GM12878 (cell line): ENCODE measurements at regions not wholly inside any gene's neighbourhood (a gene's known extent, or its start where the extent isn't known, plus 50 kb on each side); places are given as distances from the start of the nearest gene placed in this dataset.

Source experiments
- ATAC-seq: fragments of 200-7000 bp; cut with Tn5 transposase; 3 replicates; pipeline ENCODE4 v1.9.1; 2020; ENCODE audit warnings: mild to moderate bottlenecking, moderate library complexity
- BruUV-seq: library from RNA; stranded (reverse); fragments of 400-500 nt; replicated peaks from 2 replicates; lab custom pipeline; 2021; lab: Mats Ljungman, UMichigan
- CTCF ChIA-PET: fragments of 300-600 bp; sonication (Branson Sonifier 250); formaldehyde crosslinking; extraction: SDS; loops from one replicate; lab custom pipeline; 2021; ENCODE audit warnings: inconsistent platforms; lab: Yijun Ruan, JAX
- POLR2A ChIA-PET: fragments of 350-600 bp; formaldehyde crosslinking; extraction: SDS; loops from one replicate; lab custom pipeline; 2021; ENCODE audit warnings: inconsistent platforms; lab: Charles Lee
- RAD21 ChIA-PET: fragments of 300-600 bp; sonication (Branson Sonifier 250); formaldehyde crosslinking; loops from one replicate; lab custom pipeline; 2023; ENCODE audit warnings: antibody characterized with exemption; ENCODE audit not compliant: unreplicated experiment; lab: Charles Lee
- SMC1A ChIA-PET: fragments of 300-600 bp; sonication (Branson Sonifier 250); formaldehyde crosslinking; loops from one replicate; lab custom pipeline; 2023; ENCODE audit not compliant: unreplicated experiment, uncharacterized antibody; lab: Charles Lee
- DNase-seq: peaks from one replicate; pipeline ENCODE4 v3.0.0-alpha.2; 2011; ENCODE audit warnings: low read depth, low spot score
- FAIRE-seq: peaks from 3 replicates; lab custom pipeline; 2011; peaks lifted over from hg19 to GRCh38; lab: Jason Lieb, UNC
- H2AFZ ChIP-seq: 2 replicates; pipeline ENCODE4 v1.6.0; 2011; ENCODE audit warnings: low read depth, low read length, control low read depth; ENCODE audit not compliant: control insufficient read depth
- H3K27ac ChIP-seq: 2 replicates; pipeline ENCODE4 v1.5.1; 2011; ENCODE audit warnings: control low read depth; ENCODE audit not compliant: control insufficient read depth, insufficient read depth
- H3K27me3 ChIP-seq, 2 experiments: replicated peaks in 1 of 2; 2 replicates each; pipeline versions ENCODE4 v1.6.0 to v1.6.1; 2011; ENCODE audit warnings: low read length in 1 of 2; ENCODE audit not compliant: control insufficient read depth in 2 of 2, insufficient read depth in 2 of 2
- H3K36me3 ChIP-seq, 2 experiments: 2 replicates each; pipeline ENCODE4 v1.5.1; 2011; ENCODE audit warnings: low read length in 1 of 2; ENCODE audit not compliant: control insufficient read depth in 2 of 2, insufficient read depth in 2 of 2
- H3K4me1 ChIP-seq: 2 replicates; pipeline ENCODE4 v1.6.1; 2011; ENCODE audit warnings: mild to moderate bottlenecking, low read length, moderate library complexity, mixed read lengths; ENCODE audit not compliant: control insufficient read depth, insufficient read depth
- H3K4me2 ChIP-seq: 2 replicates; pipeline ENCODE4 v1.6.0; 2011; ENCODE audit warnings: control low read depth; ENCODE audit not compliant: control insufficient read depth, insufficient read depth
- H3K4me3 ChIP-seq: fragments of 200-600 bp; sonication (generic); 2 replicates; pipeline ENCODE4 v1.5.1; 2016
- H3K79me2 ChIP-seq: 2 replicates; pipeline ENCODE4 v1.6.0; 2011; ENCODE audit warnings: low read length; ENCODE audit not compliant: control insufficient read depth, insufficient read depth
- H3K9ac ChIP-seq: 2 replicates; pipeline ENCODE4 v1.8.0; 2011; ENCODE audit warnings: low read length, control low read depth, mixed read lengths; ENCODE audit not compliant: control insufficient read depth, insufficient read depth
- H3K9me3 ChIP-seq: replicated peaks from 3 replicates; pipeline ENCODE4 v1.5.1; 2011; ENCODE audit warnings: mild to moderate bottlenecking, low read length; ENCODE audit not compliant: control insufficient read depth, insufficient read depth
- H4K20me1 ChIP-seq: 2 replicates; pipeline ENCODE4 v1.6.0; 2011; ENCODE audit not compliant: control insufficient read depth, insufficient read depth
- BCL11A ChIP-seq: IDR thresholded peaks from 2 replicates; pipeline ENCODE4 v1.6.1; 2011; ENCODE audit warnings: low read depth, low read length
- CEBPB ChIP-seq, 2 experiments: fragments of 150-350 bp in 1 of 2; IDR thresholded peaks; 2 replicates each; pipeline ENCODE4 v1.6.1; 2012 to 2014; ENCODE audit warnings: low read depth in 2 of 2, low read length in 2 of 2, borderline replicate concordance in 1 of 2, inconsistent platforms in 1 of 2
- CHD4 ChIP-seq: fragments of 200-600 bp; sonication (generic); IDR thresholded peaks from 2 replicates; pipeline ENCODE4 v1.6.1; 2016; ENCODE audit warnings: mild to moderate bottlenecking
- CREM ChIP-seq: IDR thresholded peaks from 2 replicates; pipeline ENCODE4 v1.6.1; 2014; ENCODE audit warnings: antibody characterized with exemption, low read depth
- EED ChIP-seq: sonication (generic); IDR thresholded peaks from 2 replicates; pipeline ENCODE4 v1.6.1; 2016; ENCODE audit warnings: antibody characterized with exemption, low read depth
- EP300 ChIP-seq, 2 experiments: fragments of 150-350 bp in 1 of 2; IDR thresholded peaks; 2 replicates each; pipeline ENCODE4 v1.6.1; 2011 to 2012; ENCODE audit warnings: low read depth in 2 of 2, low read length in 2 of 2, borderline replicate concordance in 1 of 2, improper control_type of control experiment in 1 of 2, inconsistent platforms in 1 of 2; ENCODE audit not compliant: control insufficient read depth in 1 of 2
- ESRRA ChIP-seq: IDR thresholded peaks from 2 replicates; pipeline ENCODE4 v1.6.1; 2012; ENCODE audit warnings: mild to moderate bottlenecking, low read length, improper control_type of control experiment
- FOS ChIP-seq: IDR thresholded peaks from 3 replicates; pipeline ENCODE4 v1.6.1; 2011; ENCODE audit warnings: borderline replicate concordance; ENCODE audit not compliant: insufficient read length; ENCODE audit errors: extremely low read depth
- GATAD2B ChIP-seq: fragments of 450-650 bp; conservative IDR thresholded peaks from 2 replicates; pipeline ENCODE4 v1.6.1; 2017; ENCODE audit warnings: low read depth, mild to moderate bottlenecking, moderate library complexity
- KAT2A ChIP-seq: conservative IDR thresholded peaks from 2 replicates; pipeline ENCODE4 v1.6.1; 2011; ENCODE audit warnings: low read depth, low read length; ENCODE audit not compliant: control insufficient read depth
- MYB ChIP-seq: fragments of 150-350 bp; IDR thresholded peaks from 2 replicates; pipeline ENCODE4 v1.6.1; 2014; ENCODE audit warnings: mild to moderate bottlenecking, low read depth, low read length, borderline replicate concordance
- NR2C1 ChIP-seq: fragments of 450-650 bp; IDR thresholded peaks from 2 replicates; pipeline ENCODE4 v1.6.1; 2017; ENCODE audit warnings: antibody characterized with exemption, mild to moderate bottlenecking, moderate library complexity
- PAX5 ChIP-seq: IDR thresholded peaks from 2 replicates; pipeline ENCODE4 v1.6.1; 2011; ENCODE audit warnings: low read depth, low read length, borderline replicate concordance
- POLR2AphosphoS2 ChIP-seq: IDR thresholded peaks from 2 replicates; pipeline ENCODE4 v1.6.1; 2011; ENCODE audit warnings: low read depth, mild to moderate bottlenecking, low read length, improper control_type of control experiment, moderate library complexity
- RAD51 ChIP-seq: fragments of 450-650 bp; IDR thresholded peaks from 2 replicates; pipeline ENCODE4 v1.6.1; 2016; ENCODE audit warnings: moderate library complexity, mild to moderate bottlenecking, inconsistent platforms
- RB1 ChIP-seq: fragments of 450-650 bp; formaldehyde crosslinking; IDR thresholded peaks from 2 replicates; pipeline ENCODE4 v1.6.1; 2017; ENCODE audit warnings: mild to moderate bottlenecking, borderline replicate concordance
- RBBP5 ChIP-seq: fragments of 200-600 bp; sonication (generic); conservative IDR thresholded peaks from 2 replicates; pipeline ENCODE4 v1.6.1; 2016
- SIX5 ChIP-seq: IDR thresholded peaks from 2 replicates; pipeline ENCODE4 v1.6.1; 2011; ENCODE audit warnings: mild to moderate bottlenecking, low read depth, low read length, moderate library complexity; ENCODE audit not compliant: severe bottlenecking
- TAF1 ChIP-seq: IDR thresholded peaks from 2 replicates; pipeline ENCODE4 v1.6.1; 2011; ENCODE audit warnings: mild to moderate bottlenecking, low read depth, low read length, borderline replicate concordance
- TBL1XR1 ChIP-seq: IDR thresholded peaks from 2 replicates; pipeline ENCODE4 v1.6.1; 2012; ENCODE audit warnings: low read depth, low read length, improper control_type of control experiment
- WRNIP1 ChIP-seq: IDR thresholded peaks from 2 replicates; pipeline ENCODE4 v1.6.1; 2011; ENCODE audit warnings: low read depth, low read length, improper control_type of control experiment, borderline replicate concordance
- YBX1 ChIP-seq: fragments of 450-650 bp; IDR thresholded peaks from 2 replicates; pipeline ENCODE4 v1.6.1; 2016; ENCODE audit warnings: antibody characterized with exemption
- ZNF217 ChIP-seq: fragments of 450-650 bp; IDR thresholded peaks from 2 replicates; pipeline ENCODE4 v1.6.1; 2017; ENCODE audit warnings: antibody characterized with exemption, mild to moderate bottlenecking
- ZNF274 ChIP-seq: IDR thresholded peaks from one replicate; pipeline ENCODE4 v1.8.0; 2011; ENCODE audit not compliant: insufficient read length, insufficient read depth
- WGBS: methylation state at CpG from one replicate; pipeline ENCODE4 v1.1.6; 2016; ENCODE audit warnings: low lambda C conversion rate; ENCODE audit not compliant: insufficient replicate concordance, insufficient coverage; ENCODE audit errors: missing lambda C conversion rate; 5-methylcytosine and 5-hydroxymethylcytosine counted together
- in situ Hi-C: fragments of 300-500 bp; cut with MboI; formaldehyde crosslinking; loops from 9 replicates; pipeline ENCODE4 v1.14.3; 2018; ENCODE audit warnings: mixed read lengths
- intact Hi-C: fragments of 100-400 bp; cut with micrococcal nuclease; formaldehyde crosslinking; loops from one replicate; pipeline ENCODE4 v1.14.2; 2022; ENCODE audit not compliant: unreplicated experiment
- TF ChIP-seq, protein P1 (sequence below): IDR thresholded peaks from 2 replicates; pipeline ENCODE4 v1.6.1; 2012; ENCODE audit warnings: low read depth, low read length, improper control_type of control experiment

DNA sequence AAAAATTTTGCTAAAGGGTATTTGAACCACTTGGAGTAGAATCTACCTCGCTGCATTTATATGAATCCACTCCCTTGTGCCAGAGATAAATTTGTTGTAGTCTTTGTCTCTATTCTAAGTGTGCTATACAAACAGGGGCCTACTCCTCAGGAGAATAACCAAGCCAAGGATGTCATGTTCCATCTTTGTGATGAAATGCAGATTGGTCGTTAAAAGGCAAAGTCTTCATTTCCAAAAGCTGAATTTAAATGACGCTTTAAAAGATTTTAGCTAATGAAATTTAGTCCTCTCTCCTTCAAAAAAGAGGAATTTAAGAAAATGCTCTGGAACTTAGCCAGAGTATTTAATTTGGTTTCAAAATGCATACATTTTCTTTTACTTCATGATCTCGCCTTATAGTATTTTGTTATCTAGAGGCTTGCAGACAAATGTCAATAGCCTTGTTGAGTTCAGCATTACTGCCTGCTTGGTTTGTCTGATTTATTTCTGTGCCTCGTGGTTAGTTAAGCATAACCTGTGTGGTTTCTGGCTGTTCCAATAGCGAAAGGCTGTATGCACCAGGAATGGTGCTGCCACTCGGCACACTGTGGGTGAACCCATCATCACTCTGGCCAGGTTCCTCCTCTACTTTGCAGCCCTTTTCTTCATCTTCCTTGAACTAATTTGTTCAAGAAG, 417.6 kb downstream of the ZNF521 start:
- intact Hi-C loops = no loop called here

DNA sequence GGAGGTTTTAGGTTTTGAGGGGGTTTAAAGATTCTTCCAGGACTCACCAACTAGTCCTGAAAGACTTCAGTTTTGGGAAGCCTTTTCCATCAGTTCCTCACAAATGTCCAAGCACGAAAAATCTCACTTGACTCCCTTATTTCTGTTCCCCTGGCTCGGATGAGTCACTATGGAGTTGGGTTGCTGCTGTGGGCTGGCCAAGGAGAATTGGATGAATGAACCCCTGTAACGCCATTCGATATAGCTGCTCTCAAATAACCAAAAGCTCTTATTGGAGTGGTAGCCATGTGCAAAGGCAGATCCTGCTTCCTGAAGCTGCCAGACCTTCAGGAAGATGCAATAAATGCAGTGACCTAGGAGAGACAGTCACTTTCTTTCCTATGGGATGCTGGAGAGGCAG, 417.0 kb downstream of the ZNF521 start:
- BruUV-seq = no TSS peak
- Histone ChIP-seq H3K79me2 (no peaks in the 10 kb centered on the region), H3K4me1 (no peaks in the 10 kb centered on the region), H3K4me2 (no peak overlapping the region), H3K36me3 (no peaks in the 10 kb centered on the region), H3K27me3 (no peaks in the 10 kb centered on the region; a peak in 2 of 4 replicates), H3K9me3 (no peaks in the 10 kb centered on the region), H3K4me3 (no peak overlapping the region), H4K20me1 (no peaks in the 10 kb centered on the region), H3K27ac (no peak overlapping the region), H3K9ac (no peak overlapping the region), H2AFZ (no peak overlapping the region)
- DNase-seq (no peak), ATAC-seq (no peak), FAIRE-seq (no peak)
- RAD21 ChIA-PET = no interaction called here
- WGBS = 0% methylated on average over 4 of the region's 4 CpGs
- SMC1A ChIA-PET = no interaction called here
- CTCF ChIA-PET = no interaction called here
- intact Hi-C loops (no loop called here), in situ Hi-C loops (no loop called here)
- TF ChIP-seq CEBPB (IDR thresholded peaks at IDR 0.05; ENCODE audit: borderline replicate concordance in 1 of 2, low read depth in 2 of 2, low read length in 2 of 2) = no peak
- TF ChIP-seq, protein P1, sequence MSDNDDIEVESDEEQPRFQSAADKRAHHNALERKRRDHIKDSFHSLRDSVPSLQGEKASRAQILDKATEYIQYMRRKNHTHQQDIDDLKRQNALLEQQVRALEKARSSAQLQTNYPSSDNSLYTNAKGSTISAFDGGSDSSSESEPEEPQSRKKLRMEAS = no peak
- TF ChIP-seq MYB = no peak
- TF ChIP-seq KAT2A = no peak
- TF ChIP-seq YBX1 = no peak
- TF ChIP-seq CREM = no peak
- TF ChIP-seq TBL1XR1 = no peak
- no peak for TF ChIP-seq NR2C1
- no peak for TF ChIP-seq ZNF274
- TF ChIP-seq POLR2AphosphoS2 = no peak
- TF ChIP-seq CHD4 = no peak
- no peak for TF ChIP-seq WRNIP1
- no peak for TF ChIP-seq FOS
- POLR2A ChIA-PET = no interaction called here

More for the DNA sequence above, 417.6 kb downstream of the ZNF521 start:
- no peak for TF ChIP-seq RAD51
- no peak for TF ChIP-seq ESRRA
- TF ChIP-seq ZNF217 = no peak
- no peak for TF ChIP-seq RB1
- no peak for TF ChIP-seq EP300 (IDR thresholded peaks at IDR 0.05; ENCODE audit: borderline replicate concordance in 1 of 2, control insufficient read depth in 1 of 2, low read depth in 2 of 2, low read length in 2 of 2)
- TF ChIP-seq GATAD2B = no peak
- TF ChIP-seq RBBP5 = no peak
- TF ChIP-seq BCL11A = no peak
- no peak for TF ChIP-seq EED
- TF ChIP-seq TAF1 = no peak
- TF ChIP-seq SIX5 = no peak
- TF ChIP-seq PAX5 = no peak
- TF ChIP-seq, all 136 proteins: peak for 0
- Histone ChIP-seq H3K27ac (no peak overlapping the region), H4K20me1 (no peaks in the 10 kb centered on the region), H3K36me3 (no peaks in the 10 kb centered on the region), H3K4me1 (no peaks in the 10 kb centered on the region), H3K4me3 (no peak overlapping the region), H3K79me2 (no peaks in the 10 kb centered on the region), H2AFZ (no peak overlapping the region), H3K27me3 (no peaks in the 10 kb centered on the region; a peak in 2 of 4 replicates), H3K4me2 (no peak overlapping the region), H3K9ac (no peak overlapping the region), H3K9me3 (no peaks in the 10 kb centered on the region)
- ChIA-PET SMC1A (no interaction called here), RAD21 (no interaction called here), POLR2A (no interaction called here), CTCF (no interaction called here)
- FAIRE-seq = no peak
- BruUV-seq = no TSS peak
- no peak for DNase-seq
- no peak for ATAC-seq
- in situ Hi-C loops = no loop called here
- 30% methylated on average over 7 of the region's 7 CpGs for WGBS
